ENCODE measurements at regions not wholly inside any gene's neighbourhood (a gene's known extent, or its start where the extent isn't known, plus 50 kb on each side); places are given as distances from the start of the nearest gene placed in this dataset.

- no peaks in the 10 kb centered on the region for H3K9me3 ChIP-seq
- H3K27ac ChIP-seq: no peak overlapping the region
- intact Hi-C loops (cut with DNase I; ENCODE audit: low total_unique reads): no loop called here
- H3K4me3 ChIP-seq: no peak overlapping the region
- no peaks in the 10 kb centered on the region for H3K27me3 ChIP-seq
- H3K36me3 ChIP-seq (ENCODE audit: low read depth, missing control alignments): no peaks in the 10 kb centered on the region
- H3K4me1 ChIP-seq: no peaks in the 10 kb centered on the region
- TF ChIP-seq POLR2A (IDR thresholded peaks at IDR 0.05) (no peak), CTCF (IDR thresholded peaks at IDR 0.05) (no peak)
- WGBS, 2 donors: 85 to 93% methylated on average over 4 of the region's 4 CpGs
- DNase-seq: no peak
Observed at GRCh38 chr13:103430368-103430767, 364.2 kb upstream of the SLC10A2 start.

- H3K4me1 ChIP-seq: no peaks in the 10 kb centered on the region
Observed at GRCh38 chr13:103410002-103410401, 343.8 kb upstream of the SLC10A2 start.

GRCh38 chr13:103406967-103407366 is 340.8 kb upstream of the SLC10A2 start:
- intact Hi-C loops (cut with DNase I; ENCODE audit: low total_unique reads): no loop called here
- Histone ChIP-seq H3K9me3 (no peaks in the 10 kb centered on the region), H3K4me3 (no peak overlapping the region), H3K27me3 (no peaks in the 10 kb centered on the region), H3K27ac (no peak overlapping the region), H3K4me1 (no peaks in the 10 kb centered on the region), H3K36me3 (ENCODE audit: low read depth, missing control alignments) (no peaks in the 10 kb centered on the region)
- no peak for DNase-seq
- 76 to 79% methylated on average over 5 of the region's 5 CpGs for WGBS, 2 donors
- TF ChIP-seq CTCF (IDR thresholded peaks at IDR 0.05) (no peak), POLR2A (IDR thresholded peaks at IDR 0.05) (no peak)

More at GRCh38 chr13:103410002-103410401, 343.8 kb upstream of the SLC10A2 start:
- no peak overlapping the region for H3K27ac ChIP-seq
- intact Hi-C loops (cut with DNase I; ENCODE audit: low total_unique reads): no loop called here
- no peaks in the 10 kb centered on the region for H3K36me3 ChIP-seq (ENCODE audit: low read depth, missing control alignments)
- 64 to 79% methylated on average over 4 of the region's 4 CpGs for WGBS, 2 donors
- H3K27me3 ChIP-seq: no peaks in the 10 kb centered on the region
- H3K4me3 ChIP-seq: no peak overlapping the region
- DNase-seq: no peak
- TF ChIP-seq CTCF (IDR thresholded peaks at IDR 0.05) (no peak), POLR2A (IDR thresholded peaks at IDR 0.05) (no peak)
- H3K9me3 ChIP-seq: no peaks in the 10 kb centered on the region

GRCh38 chr13:103405297-103405696 is 339.1 kb upstream of the SLC10A2 start:
- intact Hi-C loops (cut with DNase I; ENCODE audit: low total_unique reads): no loop called here
- 62 to 68% methylated on average over 2 of the region's 2 CpGs for WGBS, 2 donors
- no peak for DNase-seq

More at GRCh38 chr13:103405297-103405696, 339.1 kb upstream of the SLC10A2 start:
- H3K27ac ChIP-seq: no peak overlapping the region
- no peaks in the 10 kb centered on the region for H3K9me3 ChIP-seq
- no peaks in the 10 kb centered on the region for H3K36me3 ChIP-seq (ENCODE audit: low read depth, missing control alignments)
- no peak overlapping the region for H3K4me3 ChIP-seq
- no peak for TF ChIP-seq POLR2A (IDR thresholded peaks at IDR 0.05)
- TF ChIP-seq CTCF (IDR thresholded peaks at IDR 0.05): no peak
- no peaks in the 10 kb centered on the region for H3K4me1 ChIP-seq
- H3K27me3 ChIP-seq: no peaks in the 10 kb centered on the region
